ENCODE measurements at regions not wholly inside any gene's neighbourhood (a gene's known extent, or its start where the extent isn't known, plus 50 kb on each side); places are given as distances from the start of the nearest gene placed in this dataset.

GRCh38 chr3:5766848-5767247 lies 579.3 kb downstream of the EDEM1 start:
- Histone ChIP-seq H3K79me2 (ENCODE audit: insufficient read depth, low read length) (no peaks in the 10 kb centered on the region), H3K9me3 (ENCODE audit: insufficient read depth, low read depth, low read length) (no peaks in the 10 kb centered on the region), H2AFZ (ENCODE audit: low read depth, low read length) (no peak overlapping the region), H4K20me1 (ENCODE audit: insufficient read depth, low read length) (no peaks in the 10 kb centered on the region), H3K27ac (ENCODE audit: low read depth, low read length) (no peak overlapping the region), H3K4me2 (ENCODE audit: low read length) (no peak overlapping the region), H3K4me3 (ENCODE audit: insufficient read depth, low read depth, low read length) (no peak overlapping the region), H3K9ac (ENCODE audit: low read length) (no peak overlapping the region), H3K27me3 (ENCODE audit: insufficient read depth, low read length) (no peaks in the 10 kb centered on the region), H3K36me3 (ENCODE audit: insufficient read depth, low read length) (no peaks in the 10 kb centered on the region), H3K4me1 (ENCODE audit: insufficient read depth, low read length) (no peaks in the 10 kb centered on the region)
- no peaks in the 10 kb centered on the region for H3K27me3 Mint-ChIP-seq (ENCODE audit: low read depth, unreplicated experiment)
- TF ChIP-seq EZH2 (IDR thresholded peaks at IDR 0.05; ENCODE audit: insufficient read depth, low read length) (no peak), CTCF (IDR thresholded peaks at IDR 0.05; ENCODE audit: insufficient read depth, low read depth, low read length) (no peak)
- H3K36me3 Mint-ChIP-seq (ENCODE audit: low read depth, unreplicated experiment): no peaks in the 10 kb centered on the region
- no peak overlapping the region for H3K4me3 Mint-ChIP-seq (ENCODE audit: unreplicated experiment)
- no peak for DNase-seq (ENCODE audit: low read depth)
- FAIRE-seq: no peak
- H3K27ac Mint-ChIP-seq (ENCODE audit: unreplicated experiment): no peak overlapping the region
- no peaks in the 10 kb centered on the region for H3K9me3 Mint-ChIP-seq (ENCODE audit: unreplicated experiment)
- H3K4me1 Mint-ChIP-seq (ENCODE audit: low read depth, unreplicated experiment): no peaks in the 10 kb centered on the region

- Histone ChIP-seq H2AFZ (ENCODE audit: low read depth, low read length) (no peak overlapping the region), H3K9ac (ENCODE audit: low read length) (no peak overlapping the region), H3K27ac (ENCODE audit: low read depth, low read length) (no peak overlapping the region), H3K9me3 (ENCODE audit: insufficient read depth, low read depth, low read length) (no peaks in the 10 kb centered on the region), H3K79me2 (ENCODE audit: insufficient read depth, low read length) (no peaks in the 10 kb centered on the region), H4K20me1 (ENCODE audit: insufficient read depth, low read length) (no peaks in the 10 kb centered on the region), H3K36me3 (ENCODE audit: insufficient read depth, low read length) (no peaks in the 10 kb centered on the region), H3K4me3 (ENCODE audit: insufficient read depth, low read depth, low read length) (no peak overlapping the region), H3K4me1 (ENCODE audit: insufficient read depth, low read length) (no peaks in the 10 kb centered on the region), H3K4me2 (ENCODE audit: low read length) (no peak overlapping the region), H3K27me3 (ENCODE audit: insufficient read depth, low read length) (no peaks in the 10 kb centered on the region)
- no peaks in the 10 kb centered on the region for H3K4me1 Mint-ChIP-seq (ENCODE audit: low read depth, unreplicated experiment)
- no peak for FAIRE-seq
- no peak overlapping the region for H3K4me3 Mint-ChIP-seq (ENCODE audit: unreplicated experiment)
- H3K9me3 Mint-ChIP-seq (ENCODE audit: unreplicated experiment): no peaks in the 10 kb centered on the region
- no peak for TF ChIP-seq EZH2 (IDR thresholded peaks at IDR 0.05; ENCODE audit: insufficient read depth, low read length)
- TF ChIP-seq CTCF (IDR thresholded peaks at IDR 0.05; ENCODE audit: insufficient read depth, low read depth, low read length): no peak
- no peak overlapping the region for H3K27ac Mint-ChIP-seq (ENCODE audit: unreplicated experiment)
- H3K27me3 Mint-ChIP-seq (ENCODE audit: low read depth, unreplicated experiment): no peaks in the 10 kb centered on the region
- no peaks in the 10 kb centered on the region for H3K36me3 Mint-ChIP-seq (ENCODE audit: low read depth, unreplicated experiment)
- DNase-seq (ENCODE audit: low read depth): peak; percentile 10
Observed at GRCh38 chr3:5767304-5767703, 579.8 kb downstream of the EDEM1 start.

GRCh38 chr3:5768281-5768945 lies 580.9 kb downstream of the EDEM1 start:
- H3K4me2 ChIP-seq (ENCODE audit: low read length): no peak overlapping the region
- Mint-ChIP-seq H3K36me3 (ENCODE audit: low read depth, unreplicated experiment) (no peaks in the 10 kb centered on the region), H3K9me3 (ENCODE audit: unreplicated experiment) (no peaks in the 10 kb centered on the region), H3K4me3 (ENCODE audit: unreplicated experiment) (no peak overlapping the region), H3K4me1 (ENCODE audit: low read depth, unreplicated experiment) (no peaks in the 10 kb centered on the region), H3K27ac (ENCODE audit: unreplicated experiment) (no peak overlapping the region), H3K27me3 (ENCODE audit: low read depth, unreplicated experiment) (no peaks in the 10 kb centered on the region)
- TF ChIP-seq EZH2 (IDR thresholded peaks at IDR 0.05; ENCODE audit: insufficient read depth, low read length) (no peak), CTCF (IDR thresholded peaks at IDR 0.05; ENCODE audit: insufficient read depth, low read depth, low read length) (no peak)
- no peaks in the 10 kb centered on the region for H3K36me3 ChIP-seq (ENCODE audit: insufficient read depth, low read length)
- H3K4me1 ChIP-seq (ENCODE audit: insufficient read depth, low read length): no peaks in the 10 kb centered on the region
- H4K20me1 ChIP-seq (ENCODE audit: insufficient read depth, low read length): no peaks in the 10 kb centered on the region
- no peak overlapping the region for H2AFZ ChIP-seq (ENCODE audit: low read depth, low read length)
- no peaks in the 10 kb centered on the region for H3K9me3 ChIP-seq (ENCODE audit: insufficient read depth, low read depth, low read length)
- no peak overlapping the region for H3K27ac ChIP-seq (ENCODE audit: low read depth, low read length)
- H3K27me3 ChIP-seq (ENCODE audit: insufficient read depth, low read length): no peaks in the 10 kb centered on the region
- no peaks in the 10 kb centered on the region for H3K79me2 ChIP-seq (ENCODE audit: insufficient read depth, low read length)
- DNase-seq (ENCODE audit: low read depth) (no peak), FAIRE-seq (no peak)
- H3K9ac ChIP-seq (ENCODE audit: low read length): no peak overlapping the region
- no peak overlapping the region for H3K4me3 ChIP-seq (ENCODE audit: insufficient read depth, low read depth, low read length)
